HG03558 (cell line): ENCODE measurements at regions not wholly inside any gene's neighbourhood (a gene's known extent, or its start where the extent isn't known, plus 50 kb on each side); places are given as distances from the start of the nearest gene placed in this dataset.

Source experiments
- ATAC-seq: cut with Tn5 transposase; IDR thresholded peaks from one replicate; pipeline ENCODE4 v1.9.1; 2021; ENCODE audit warnings: moderate number of reproducible peaks; ENCODE audit not compliant: unreplicated experiment; ENCODE audit errors: extremely low read depth

GRCh38 chr17:69761011-69761410 lies 314.0 kb upstream of the KCNJ16 start:
- no peak for ATAC-seq

- ATAC-seq: no peak
Observed at GRCh38 chr17:69761767-69762321, 313.2 kb upstream of the KCNJ16 start.

- ATAC-seq: no peak
Observed at GRCh38 chr17:69762359-69762758, 312.7 kb upstream of the KCNJ16 start.

- ATAC-seq: no peak
Observed at GRCh38 chr17:69762766-69763165, 312.3 kb upstream of the KCNJ16 start.

GRCh38 chr17:69763503-69763902 lies 311.5 kb upstream of the KCNJ16 start:
- no peak for ATAC-seq

- ATAC-seq: no peak
Observed at GRCh38 chr17:69764146-69764545, 310.9 kb upstream of the KCNJ16 start.

- ATAC-seq: no peak
Observed at GRCh38 chr17:69769050-69769449, 306.0 kb upstream of the KCNJ16 start.

GRCh38 chr17:69773081-69773480 lies 301.9 kb upstream of the KCNJ16 start:
- ATAC-seq: no peak

GRCh38 chr17:69779378-69780214 lies 295.4 kb upstream of the KCNJ16 start:
- no peak for ATAC-seq

- ATAC-seq: no peak
Observed at GRCh38 chr17:69783865-69784264, 291.2 kb upstream of the KCNJ16 start.

- no peak for ATAC-seq
Observed at GRCh38 chr17:69788957-69789356, 286.1 kb upstream of the KCNJ16 start.

- ATAC-seq: no peak
Observed at GRCh38 chr17:69796078-69796477, 278.9 kb upstream of the KCNJ16 start.

GRCh38 chr17:69800870-69801269 lies 274.2 kb upstream of the KCNJ16 start:
- no peak for ATAC-seq

GRCh38 chr17:69801368-69801767 lies 273.7 kb upstream of the KCNJ16 start:
- ATAC-seq: no peak

- ATAC-seq: no peak
Observed at GRCh38 chr17:69802045-69802740, 272.8 kb upstream of the KCNJ16 start.

- no peak for ATAC-seq
Observed at GRCh38 chr17:69809331-69809730, 265.7 kb upstream of the KCNJ16 start.

- no peak for ATAC-seq
Observed at GRCh38 chr17:69810326-69810965, 264.6 kb upstream of the KCNJ16 start.

GRCh38 chr17:69812240-69812837 lies 262.7 kb upstream of the KCNJ16 start:
- ATAC-seq: no peak

- no peak for ATAC-seq
Observed at GRCh38 chr17:69814031-69814430, 261.0 kb upstream of the KCNJ16 start.

- no peak for ATAC-seq
Observed at GRCh38 chr17:69815406-69815805, 259.6 kb upstream of the KCNJ16 start.
